HL-60 (cell line): ENCODE measurements at regions not wholly inside any gene's neighbourhood (a gene's known extent, or its start where the extent isn't known, plus 50 kb on each side); places are given as distances from the start of the nearest gene placed in this dataset.

Source experiments
- DNase-seq, 2 experiments: peaks; one replicate each; pipeline ENCODE4 v3.0.0-alpha.2; 2010 to 2020; ENCODE audit warnings: low read depth in 1 of 2, low spot score in 1 of 2
- H3K27ac ChIP-seq: fragments of 250-450 bp; sonication (Bioruptor Pico); replicated peaks from 2 replicates; pipeline ENCODE4 v1.5.1; 2020; ENCODE audit warnings: mild to moderate bottlenecking, moderate library complexity
- H3K27me3 ChIP-seq: fragments of 250-450 bp; sonication (Bioruptor Pico); 2 replicates; pipeline ENCODE4 v1.5.1; 2021; ENCODE audit warnings: mild to moderate bottlenecking, moderate library complexity; ENCODE audit not compliant: insufficient read depth, poor library complexity, severe bottlenecking
- H3K4me3 ChIP-seq: replicated peaks from 2 replicates; pipeline ENCODE4 v1.5.1; 2011; ENCODE audit warnings: mild to moderate bottlenecking, control low read depth, low read length; ENCODE audit not compliant: insufficient read depth
- CTCF ChIP-seq: IDR thresholded peaks from one replicate; pipeline ENCODE4 v1.5.1; 2011; ENCODE audit warnings: low read length, control low read depth, inconsistent platforms; ENCODE audit not compliant: insufficient read depth
- GABPA ChIP-seq: IDR thresholded peaks from 2 replicates; pipeline ENCODE4 v1.6.1; 2012; ENCODE audit warnings: low read depth
- POLR2AphosphoS5 ChIP-seq: IDR thresholded peaks from 2 replicates; pipeline ENCODE4 v1.6.1; 2012; ENCODE audit warnings: low read depth
- REST ChIP-seq: IDR thresholded peaks from 2 replicates; pipeline ENCODE4 v1.6.1; 2012; ENCODE audit warnings: low read depth; ENCODE audit not compliant: insufficient replicate concordance
- SPI1 ChIP-seq: IDR thresholded peaks from 2 replicates; pipeline ENCODE4 v1.6.1; 2012; ENCODE audit warnings: low read depth, mild to moderate bottlenecking, borderline replicate concordance

- TF ChIP-seq CTCF (no peak), GABPA (no peak), SPI1 (no peak), POLR2AphosphoS5 (no peak), REST (no peak)
- H3K4me3 ChIP-seq = no peak overlapping the region
- no peak for DNase-seq
- H3K27me3 ChIP-seq = no peaks in the 10 kb centered on the region
- no peak overlapping the region for H3K27ac ChIP-seq
Measured at GRCh38 chr6:23349521-23350147, 776.4 kb upstream of the NRSN1 start.

GRCh38 chr6:23350752-23351453 is 775.1 kb upstream of the NRSN1 start:
- H3K27me3 ChIP-seq = no peaks in the 10 kb centered on the region
- DNase-seq = no peak
- TF ChIP-seq REST (no peak), CTCF (no peak), GABPA (no peak)
- no peak overlapping the region for H3K27ac ChIP-seq
- H3K4me3 ChIP-seq = no peak overlapping the region

- H3K4me3 ChIP-seq = no peak overlapping the region
- no peak for TF ChIP-seq SPI1
- no peak for TF ChIP-seq POLR2AphosphoS5
- TF ChIP-seq REST = no peak
- TF ChIP-seq GABPA = no peak
- no peak for TF ChIP-seq CTCF
- DNase-seq = no peak
Measured at GRCh38 chr6:23354004-23354403, 772.0 kb upstream of the NRSN1 start.

More at GRCh38 chr6:23354004-23354403, 772.0 kb upstream of the NRSN1 start:
- Histone ChIP-seq H3K27me3 (no peaks in the 10 kb centered on the region), H3K27ac (no peak overlapping the region)
